Liver (tissue), 3 donors: ENCODE measurements at regions not wholly inside any gene's neighbourhood (a gene's known extent, or its start where the extent isn't known, plus 50 kb on each side); places are given as distances from the start of the nearest gene placed in this dataset.

Experiments
- EGR1 ChIP-seq, 2 donors: IDR thresholded peaks; 2 replicates each; pipeline ENCODE4 v1.6.1; 2016 to 2018; ENCODE audit warnings: antibody characterized with exemption in 2 of 2, low read depth in 2 of 2
- FOXA2 ChIP-seq: IDR thresholded peaks from 2 replicates; pipeline ENCODE4 v1.6.1; 2016; ENCODE audit warnings: antibody characterized with exemption
- GABPA ChIP-seq, 2 donors: IDR thresholded peaks in 1 of 2; conservative IDR thresholded peaks in 1 of 2; 2 replicates each; pipeline ENCODE4 v1.6.1; 2016; ENCODE audit warnings: antibody characterized with exemption in 2 of 2, mild to moderate bottlenecking in 1 of 2, moderate library complexity in 1 of 2
- JUND ChIP-seq, 2 donors: IDR thresholded peaks; 2 replicates each; pipeline ENCODE4 v1.6.1; 2016; ENCODE audit warnings: antibody characterized with exemption in 2 of 2
- RAD21 ChIP-seq, 2 donors: IDR thresholded peaks; 2 replicates each; pipeline ENCODE4 v1.6.1; 2016; ENCODE audit warnings: antibody characterized with exemption in 2 of 2, mild to moderate bottlenecking in 2 of 2
- SP1 ChIP-seq: IDR thresholded peaks from 2 replicates; pipeline ENCODE4 v1.6.1; 2018; ENCODE audit warnings: antibody characterized with exemption, mild to moderate bottlenecking
- YY1 ChIP-seq: IDR thresholded peaks from 2 replicates; pipeline ENCODE4 v1.6.1; 2016; ENCODE audit warnings: antibody characterized with exemption, mild to moderate bottlenecking
- TF ChIP-seq, protein P1 (sequence below): fragments of 150-350 bp; IDR thresholded peaks from 2 replicates; pipeline ENCODE4 v1.5.1; 2017; ENCODE audit warnings: improper control_type of control experiment, low read depth, low read length; ENCODE audit not compliant: missing input control
- TF ChIP-seq, protein P2 (sequence below): IDR thresholded peaks from 2 replicates; pipeline ENCODE4 v1.6.1; 2016; ENCODE audit warnings: antibody characterized with exemption
- donor health status: healthy.
- donor health status: healthy.

DNA sequence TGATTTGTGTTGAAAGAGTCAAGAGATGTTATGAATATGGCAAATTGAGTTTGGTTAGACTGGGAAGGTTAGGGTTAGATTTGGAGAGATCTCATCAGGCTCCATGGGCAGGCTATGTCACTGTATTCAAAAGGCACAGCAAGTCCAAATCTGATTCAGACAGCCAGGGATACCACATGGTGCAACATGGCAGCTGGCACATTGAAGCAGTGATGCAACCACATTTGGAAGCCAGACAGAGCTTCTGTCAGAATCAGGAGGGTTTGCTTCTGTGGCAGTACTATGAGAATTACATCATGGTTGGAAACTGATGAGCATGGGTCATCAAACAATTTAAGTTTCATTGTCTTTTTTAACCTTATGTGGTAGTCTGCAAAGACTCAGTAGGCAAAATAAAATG, 772.2 kb downstream of the SUCLG1 start:
- TF ChIP-seq JUND (IDR thresholded peaks at IDR 0.05) (no peak), EGR1 (IDR thresholded peaks at IDR 0.05; ENCODE audit: low read depth in 2 of 2) (no peak), RAD21 (IDR thresholded peaks at IDR 0.05) (no peak), FOXA2 (no peak), YY1 (no peak), GABPA (IDR thresholded peaks at IDR 0.05 in 1 of 2, conservative IDR thresholded peaks at IDR 0.05 in 1 of 2) (no peak), SP1 (no peak)
- TF ChIP-seq, protein P1, sequence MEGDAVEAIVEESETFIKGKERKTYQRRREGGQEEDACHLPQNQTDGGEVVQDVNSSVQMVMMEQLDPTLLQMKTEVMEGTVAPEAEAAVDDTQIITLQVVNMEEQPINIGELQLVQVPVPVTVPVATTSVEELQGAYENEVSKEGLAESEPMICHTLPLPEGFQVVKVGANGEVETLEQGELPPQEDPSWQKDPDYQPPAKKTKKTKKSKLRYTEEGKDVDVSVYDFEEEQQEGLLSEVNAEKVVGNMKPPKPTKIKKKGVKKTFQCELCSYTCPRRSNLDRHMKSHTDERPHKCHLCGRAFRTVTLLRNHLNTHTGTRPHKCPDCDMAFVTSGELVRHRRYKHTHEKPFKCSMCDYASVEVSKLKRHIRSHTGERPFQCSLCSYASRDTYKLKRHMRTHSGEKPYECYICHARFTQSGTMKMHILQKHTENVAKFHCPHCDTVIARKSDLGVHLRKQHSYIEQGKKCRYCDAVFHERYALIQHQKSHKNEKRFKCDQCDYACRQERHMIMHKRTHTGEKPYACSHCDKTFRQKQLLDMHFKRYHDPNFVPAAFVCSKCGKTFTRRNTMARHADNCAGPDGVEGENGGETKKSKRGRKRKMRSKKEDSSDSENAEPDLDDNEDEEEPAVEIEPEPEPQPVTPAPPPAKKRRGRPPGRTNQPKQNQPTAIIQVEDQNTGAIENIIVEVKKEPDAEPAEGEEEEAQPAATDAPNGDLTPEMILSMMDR: no peak
- TF ChIP-seq, protein P2, sequence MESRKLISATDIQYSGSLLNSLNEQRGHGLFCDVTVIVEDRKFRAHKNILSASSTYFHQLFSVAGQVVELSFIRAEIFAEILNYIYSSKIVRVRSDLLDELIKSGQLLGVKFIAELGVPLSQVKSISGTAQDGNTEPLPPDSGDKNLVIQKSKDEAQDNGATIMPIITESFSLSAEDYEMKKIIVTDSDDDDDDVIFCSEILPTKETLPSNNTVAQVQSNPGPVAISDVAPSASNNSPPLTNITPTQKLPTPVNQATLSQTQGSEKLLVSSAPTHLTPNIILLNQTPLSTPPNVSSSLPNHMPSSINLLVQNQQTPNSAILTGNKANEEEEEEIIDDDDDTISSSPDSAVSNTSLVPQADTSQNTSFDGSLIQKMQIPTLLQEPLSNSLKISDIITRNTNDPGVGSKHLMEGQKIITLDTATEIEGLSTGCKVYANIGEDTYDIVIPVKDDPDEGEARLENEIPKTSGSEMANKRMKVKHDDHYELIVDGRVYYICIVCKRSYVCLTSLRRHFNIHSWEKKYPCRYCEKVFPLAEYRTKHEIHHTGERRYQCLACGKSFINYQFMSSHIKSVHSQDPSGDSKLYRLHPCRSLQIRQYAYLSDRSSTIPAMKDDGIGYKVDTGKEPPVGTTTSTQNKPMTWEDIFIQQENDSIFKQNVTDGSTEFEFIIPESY: no peak
